ENCODE measurements at regions not wholly inside any gene's neighbourhood (a gene's known extent, or its start where the extent isn't known, plus 50 kb on each side); places are given as distances from the start of the nearest gene placed in this dataset.

- DNase-seq (ENCODE audit: low spot score) = no peak
These were observed 147.9 kb downstream of the VEGFA start for GRCh38 chr6:43917878-43918382.

GRCh38 chr6:43916924-43917877 lies 147.2 kb downstream of the VEGFA start:
- DNase-seq (ENCODE audit: low spot score) = no peak

- no peak for DNase-seq (ENCODE audit: low spot score)
These were observed 146.2 kb downstream of the VEGFA start for GRCh38 chr6:43915986-43916923.

GRCh38 chr6:43915208-43915869 lies 145.3 kb downstream of the VEGFA start:
- no peak for DNase-seq (ENCODE audit: low spot score)

- DNase-seq (ENCODE audit: low spot score) = no peak
These were observed 144.5 kb downstream of the VEGFA start for GRCh38 chr6:43914272-43915147.

- DNase-seq (ENCODE audit: low spot score) = no peak
These were observed 143.6 kb downstream of the VEGFA start for GRCh38 chr6:43913375-43914271.

GRCh38 chr6:43912598-43913371 lies 142.8 kb downstream of the VEGFA start:
- DNase-seq (ENCODE audit: low spot score) = no peak

GRCh38 chr6:43912116-43912577 lies 142.1 kb downstream of the VEGFA start:
- no peak for DNase-seq (ENCODE audit: low spot score)

GRCh38 chr6:43911354-43912115 lies 141.5 kb downstream of the VEGFA start:
- DNase-seq (ENCODE audit: low spot score) = no peak

- DNase-seq (ENCODE audit: low spot score) = no peak
These were observed 140.8 kb downstream of the VEGFA start for GRCh38 chr6:43910638-43911353.

- no peak for DNase-seq (ENCODE audit: low spot score)
These were observed 140.2 kb downstream of the VEGFA start for GRCh38 chr6:43910149-43910637.

GRCh38 chr6:43909474-43910148 lies 139.6 kb downstream of the VEGFA start:
- no peak for DNase-seq (ENCODE audit: low spot score)

GRCh38 chr6:43907789-43908472 lies 137.9 kb downstream of the VEGFA start:
- DNase-seq (ENCODE audit: low spot score) = no peak

GRCh38 chr6:43907312-43907711 lies 137.3 kb downstream of the VEGFA start:
- DNase-seq (ENCODE audit: low spot score) = no peak

GRCh38 chr6:43904311-43905123 lies 134.5 kb downstream of the VEGFA start:
- no peak for DNase-seq (ENCODE audit: low spot score)
